Vagina (tissue), 2 donors: ENCODE measurements at regions not wholly inside any gene's neighbourhood (a gene's known extent, or its start where the extent isn't known, plus 50 kb on each side); places are given as distances from the start of the nearest gene placed in this dataset.

ENCODE experiments used
- CTCF ChIP-seq, 3 experiments: fragments of 450-650 bp in 2 of 3; fragments of 200-600 bp in 1 of 3; sonication (generic) in 1 of 3; IDR thresholded peaks; one replicate each; pipeline ENCODE4 v1.5.1; 2017 to 2019; ENCODE audit warnings: antibody characterized with exemption in 3 of 3, mild to moderate bottlenecking in 2 of 3, moderate library complexity in 2 of 3
- POLR2A ChIP-seq, 2 donors: fragments of 450-650 bp; IDR thresholded peaks; one replicate each; pipeline ENCODE4 v1.6.1; 2017; ENCODE audit warnings: antibody characterized with exemption in 2 of 2, mild to moderate bottlenecking in 2 of 2, moderate library complexity in 2 of 2
- POLR2AphosphoS5 ChIP-seq, 2 donors: sonication (generic); formaldehyde crosslinking; IDR thresholded peaks; one replicate each; pipeline ENCODE4 v1.9.0; 2017; ENCODE audit warnings: antibody characterized with exemption in 2 of 2, mild to moderate bottlenecking in 2 of 2, low read depth in 1 of 2; ENCODE audit not compliant: insufficient read depth in 1 of 2

GRCh38 chr5:158590746-158591300, 508.9 kb downstream of the EBF1 start:
- TF ChIP-seq CTCF (IDR thresholded peaks at IDR 0.05) (no peak), POLR2A (IDR thresholded peaks at IDR 0.05) (no peak), POLR2AphosphoS5 (IDR thresholded peaks at IDR 0.05; ENCODE audit: insufficient read depth in 1 of 2, low read depth in 1 of 2) (no peak)
